ENCODE measurements at regions not wholly inside any gene's neighbourhood (a gene's known extent, or its start where the extent isn't known, plus 50 kb on each side); places are given as distances from the start of the nearest gene placed in this dataset.
"Not testable (repeated sequence)": the region's sequence is repeated elsewhere in the genome, so short reads cannot be mapped to it uniquely, and the experiment has no call there.

DNA sequence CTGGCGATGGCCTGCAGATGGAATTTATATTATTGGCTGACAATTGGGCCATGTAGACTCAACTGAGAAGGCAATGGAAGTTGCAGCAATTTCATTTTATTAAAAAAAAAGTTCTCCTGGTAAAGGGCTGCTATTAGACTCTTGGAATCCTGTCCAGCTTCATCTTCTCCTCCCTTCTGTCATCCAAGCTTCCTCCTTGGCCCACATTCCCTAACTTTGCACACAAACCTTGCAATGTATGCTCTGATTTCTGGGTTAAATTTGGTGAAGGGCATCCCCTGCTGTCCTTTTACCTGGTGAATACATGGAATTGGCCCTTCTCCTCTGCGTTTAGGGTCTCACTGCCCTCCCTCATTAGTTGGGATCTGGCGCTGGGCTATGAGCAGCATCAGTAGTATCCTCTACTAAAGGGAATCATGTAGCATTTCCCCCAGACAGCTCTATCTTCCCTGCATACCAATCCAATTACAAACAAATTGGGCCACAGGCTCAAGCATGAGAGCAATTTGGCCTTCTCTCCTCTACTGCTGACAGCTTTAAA, 336.9 kb downstream of the BMP4 start:
- Histone ChIP-seq H3K27me3 (ENCODE audit: control insufficient read depth, insufficient read depth, low read length) (no peaks in the 10 kb centered on the region), H3K9me3 (ENCODE audit: control insufficient read depth, insufficient read depth, low read length) (no peaks in the 10 kb centered on the region), H3K4me3 (ENCODE audit: low read depth, low read length) (no peak overlapping the region), H3K27ac (ENCODE audit: low read depth, low read length) (no peak overlapping the region)
- POLR2A ChIA-PET, result interaction anchor here (1.1 kb wide), 1 partner anchor 82 kb away, joined by 5 read pairs; no protein-coding TSS in a partner anchor
- peak; percentile 43 for DNase-seq (ENCODE audit: low read depth, low spot score)
- CTCF ChIA-PET, result interaction anchor here (0.5 to 1.3 kb wide), 2 partner anchors 80 to 402 kb away, joined by 3 to 4 read pairs; no protein-coding TSS in a partner anchor
- TF ChIP-seq, protein P1, sequence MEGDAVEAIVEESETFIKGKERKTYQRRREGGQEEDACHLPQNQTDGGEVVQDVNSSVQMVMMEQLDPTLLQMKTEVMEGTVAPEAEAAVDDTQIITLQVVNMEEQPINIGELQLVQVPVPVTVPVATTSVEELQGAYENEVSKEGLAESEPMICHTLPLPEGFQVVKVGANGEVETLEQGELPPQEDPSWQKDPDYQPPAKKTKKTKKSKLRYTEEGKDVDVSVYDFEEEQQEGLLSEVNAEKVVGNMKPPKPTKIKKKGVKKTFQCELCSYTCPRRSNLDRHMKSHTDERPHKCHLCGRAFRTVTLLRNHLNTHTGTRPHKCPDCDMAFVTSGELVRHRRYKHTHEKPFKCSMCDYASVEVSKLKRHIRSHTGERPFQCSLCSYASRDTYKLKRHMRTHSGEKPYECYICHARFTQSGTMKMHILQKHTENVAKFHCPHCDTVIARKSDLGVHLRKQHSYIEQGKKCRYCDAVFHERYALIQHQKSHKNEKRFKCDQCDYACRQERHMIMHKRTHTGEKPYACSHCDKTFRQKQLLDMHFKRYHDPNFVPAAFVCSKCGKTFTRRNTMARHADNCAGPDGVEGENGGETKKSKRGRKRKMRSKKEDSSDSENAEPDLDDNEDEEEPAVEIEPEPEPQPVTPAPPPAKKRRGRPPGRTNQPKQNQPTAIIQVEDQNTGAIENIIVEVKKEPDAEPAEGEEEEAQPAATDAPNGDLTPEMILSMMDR (IDR thresholded peaks at IDR 0.05; ENCODE audit: low read depth, low read length), result no peak

DNA sequence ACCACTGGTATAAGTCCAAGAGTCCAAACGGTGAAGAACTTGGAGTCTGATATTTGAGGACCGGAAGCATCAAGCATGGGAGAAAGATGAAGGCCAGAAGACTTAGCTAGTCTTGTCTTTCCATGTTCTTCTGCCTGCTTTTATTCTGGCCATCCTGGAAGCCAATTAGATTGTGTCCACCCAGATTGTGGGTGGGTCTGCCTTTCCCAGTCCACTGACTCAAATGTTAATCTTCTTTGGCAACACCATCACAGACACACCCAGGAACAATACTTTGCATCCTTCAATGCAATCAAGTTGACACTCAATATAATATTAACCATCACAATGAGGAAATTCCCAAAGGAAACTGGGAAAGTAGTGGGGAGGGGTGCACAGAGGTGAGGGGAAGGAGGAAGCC, 340.1 kb downstream of the BMP4 start:
- H3K4me3 ChIP-seq (ENCODE audit: low read depth, low read length); H3K27ac ChIP-seq (ENCODE audit: low read depth, low read length); H3K9me3 ChIP-seq (ENCODE audit: control insufficient read depth, insufficient read depth, low read length); CTCF ChIA-PET; H3K27me3 ChIP-seq (ENCODE audit: control insufficient read depth, insufficient read depth, low read length); POLR2A ChIA-PET; DNase-seq (ENCODE audit: low read depth, low spot score): not testable (repeated sequence)

DNA sequence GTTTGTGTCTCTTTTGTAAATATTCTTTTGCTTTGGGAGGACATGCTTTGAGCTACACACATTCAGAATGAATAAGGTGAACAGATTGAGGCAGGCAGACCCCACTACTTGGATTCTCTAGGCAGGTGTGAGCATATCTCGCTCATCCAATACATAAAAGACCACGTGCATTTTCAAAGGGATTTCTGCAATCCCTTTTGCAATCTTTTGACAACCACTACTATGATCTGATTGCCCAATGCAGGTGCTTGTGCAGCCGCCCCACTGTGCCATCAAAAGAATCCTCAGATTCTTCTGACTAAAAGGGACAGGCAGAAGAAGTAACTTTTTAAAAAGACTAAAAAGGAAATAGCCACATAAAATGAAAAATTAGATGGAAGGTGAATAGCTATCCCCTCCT, 341.4 kb downstream of the BMP4 start:
- ChIA-PET CTCF (no interaction called here), POLR2A (no interaction called here)
- no peak for DNase-seq (ENCODE audit: low read depth, low spot score)
- TF ChIP-seq, protein P1 (IDR thresholded peaks at IDR 0.05; ENCODE audit: low read depth, low read length), result no peak
- no peaks in the 10 kb centered on the region for H3K27me3 ChIP-seq (ENCODE audit: control insufficient read depth, insufficient read depth, low read length)
- H3K27ac ChIP-seq (ENCODE audit: low read depth, low read length), result no peak overlapping the region
- H3K4me3 ChIP-seq (ENCODE audit: low read depth, low read length), result no peak overlapping the region
- no peaks in the 10 kb centered on the region for H3K9me3 ChIP-seq (ENCODE audit: control insufficient read depth, insufficient read depth, low read length)

DNA sequence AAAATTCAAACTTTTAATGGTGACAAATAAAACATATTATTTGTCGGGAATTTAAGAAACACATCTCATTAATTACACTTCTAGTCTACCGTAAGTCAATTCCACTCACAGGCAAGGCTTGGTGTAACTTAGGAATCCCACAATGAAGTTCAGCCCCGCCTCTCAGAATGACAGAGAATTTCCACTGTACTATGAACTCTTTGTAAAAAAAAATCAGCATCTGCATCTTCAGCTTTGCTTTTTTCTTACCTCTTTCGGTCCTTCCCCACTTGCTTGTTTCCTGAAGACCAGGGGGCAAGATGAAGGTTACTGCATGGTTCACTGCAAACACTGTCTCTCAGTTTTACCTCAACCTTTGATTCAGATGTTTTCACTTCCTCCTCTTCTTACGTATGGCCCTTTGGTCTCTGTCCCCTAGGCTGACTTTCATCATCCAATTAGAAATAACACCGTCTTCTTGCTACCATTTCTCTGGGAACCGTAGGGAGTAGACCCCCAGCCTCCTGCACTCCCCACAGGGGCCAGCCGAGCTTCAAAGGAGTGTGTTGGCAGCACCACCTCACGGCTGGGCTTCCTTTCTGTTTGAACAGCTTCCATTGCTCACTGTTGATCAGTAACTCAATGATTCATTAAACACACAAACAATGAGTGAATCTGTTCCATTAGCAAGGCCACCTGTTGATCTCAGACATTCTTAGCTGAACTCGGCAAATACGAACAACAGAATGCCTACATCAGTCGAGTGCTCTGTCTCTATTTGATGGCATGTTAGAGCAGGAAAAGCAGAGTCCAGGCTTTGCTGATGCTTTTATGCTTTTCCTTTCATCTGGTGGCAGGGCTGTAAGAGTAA, 343.0 kb downstream of the BMP4 start:
- TF ChIP-seq, protein P1 (IDR thresholded peaks at IDR 0.05; ENCODE audit: low read depth, low read length), result 0 out of 2 replicates have a peak, but pooled peaks have one; percentile 5
- no peaks in the 10 kb centered on the region for H3K27me3 ChIP-seq (ENCODE audit: control insufficient read depth, insufficient read depth, low read length)
- no peak overlapping the region for H3K27ac ChIP-seq (ENCODE audit: low read depth, low read length)
- CTCF ChIA-PET, result interaction anchor here (0.7 to 2.0 kb wide), 3 partner anchors 11 to 734 kb away, joined by 3 to 8 read pairs (median 3); no protein-coding TSS in a partner anchor
- POLR2A ChIA-PET, result interaction anchor here (1.5 kb wide), 1 partner anchor 76 kb away, joined by 7 read pairs; no protein-coding TSS in a partner anchor
- H3K9me3 ChIP-seq (ENCODE audit: control insufficient read depth, insufficient read depth, low read length), result no peaks in the 10 kb centered on the region
- peak; percentile 69 for DNase-seq (ENCODE audit: low read depth, low spot score)
- peak overlapping the region; percentile 8; the same call in 1 of the 2 replicates for H3K4me3 ChIP-seq (ENCODE audit: low read depth, low read length)

DNA sequence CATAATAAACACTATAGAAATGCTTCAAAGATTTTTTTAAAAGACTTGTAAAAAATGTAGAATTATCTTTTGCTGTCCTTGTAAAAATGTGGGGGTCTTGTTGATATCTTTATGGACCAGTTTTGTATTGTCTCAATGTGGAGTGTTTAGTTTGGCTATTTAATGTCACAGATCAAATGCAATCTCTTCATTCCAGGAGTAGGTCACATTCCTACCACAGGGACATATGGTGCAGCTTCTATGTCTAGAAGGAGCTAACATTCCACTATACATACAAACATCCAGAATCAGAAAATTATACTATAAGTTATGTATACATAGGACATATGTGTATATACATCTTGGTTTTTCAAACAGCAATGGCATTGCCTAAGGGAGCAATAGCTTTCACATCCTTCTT, 345.7 kb downstream of the BMP4 start:
- H3K27me3 ChIP-seq (ENCODE audit: control insufficient read depth, insufficient read depth, low read length), result no peaks in the 10 kb centered on the region
- no peak for DNase-seq (ENCODE audit: low read depth, low spot score)
- TF ChIP-seq, protein P1 (IDR thresholded peaks at IDR 0.05; ENCODE audit: low read depth, low read length), result peak; percentile 36
- ChIA-PET POLR2A (no interaction called here), CTCF (no interaction called here)
- no peak overlapping the region for H3K27ac ChIP-seq (ENCODE audit: low read depth, low read length)
- no peak overlapping the region for H3K4me3 ChIP-seq (ENCODE audit: low read depth, low read length)
- H3K9me3 ChIP-seq (ENCODE audit: control insufficient read depth, insufficient read depth, low read length), result no peaks in the 10 kb centered on the region
